HG03469 (cell line): ENCODE measurements at regions not wholly inside any gene's neighbourhood (a gene's known extent, or its start where the extent isn't known, plus 50 kb on each side); places are given as distances from the start of the nearest gene placed in this dataset.

Experiments used
- ATAC-seq: cut with Tn5 transposase; IDR thresholded peaks from one replicate; pipeline ENCODE4 v1.9.1; 2021; ENCODE audit warnings: mild to moderate bottlenecking, moderate library complexity, moderate number of reproducible peaks; ENCODE audit not compliant: unreplicated experiment

GRCh38 chr3:150040097-150040496 is 69.4 kb upstream of the PFN2 start:
- no peak for ATAC-seq

- ATAC-seq = no peak
These were observed 68.1 kb upstream of the PFN2 start for GRCh38 chr3:150038830-150039229.

DNA sequence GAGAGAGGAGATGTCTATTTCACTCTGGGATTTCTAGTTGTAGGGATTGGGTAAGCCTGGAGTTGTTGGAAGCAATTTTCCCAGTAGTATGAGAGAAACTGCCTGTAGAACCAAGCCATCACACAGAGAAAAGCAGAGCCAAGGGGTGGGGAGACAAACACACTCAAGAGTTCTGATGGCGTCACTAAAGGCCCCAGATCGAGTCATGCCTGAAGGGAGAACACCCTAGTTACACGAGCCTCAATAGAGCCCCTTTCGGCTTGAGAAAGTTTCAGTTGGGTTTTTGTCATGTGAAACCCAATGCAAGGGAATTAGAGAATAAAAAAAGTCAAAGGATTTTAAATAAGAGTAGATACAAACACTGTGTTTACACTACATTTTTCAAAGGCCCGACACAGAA is 66.1 kb upstream of the PFN2 start:
- ATAC-seq = no peak

DNA sequence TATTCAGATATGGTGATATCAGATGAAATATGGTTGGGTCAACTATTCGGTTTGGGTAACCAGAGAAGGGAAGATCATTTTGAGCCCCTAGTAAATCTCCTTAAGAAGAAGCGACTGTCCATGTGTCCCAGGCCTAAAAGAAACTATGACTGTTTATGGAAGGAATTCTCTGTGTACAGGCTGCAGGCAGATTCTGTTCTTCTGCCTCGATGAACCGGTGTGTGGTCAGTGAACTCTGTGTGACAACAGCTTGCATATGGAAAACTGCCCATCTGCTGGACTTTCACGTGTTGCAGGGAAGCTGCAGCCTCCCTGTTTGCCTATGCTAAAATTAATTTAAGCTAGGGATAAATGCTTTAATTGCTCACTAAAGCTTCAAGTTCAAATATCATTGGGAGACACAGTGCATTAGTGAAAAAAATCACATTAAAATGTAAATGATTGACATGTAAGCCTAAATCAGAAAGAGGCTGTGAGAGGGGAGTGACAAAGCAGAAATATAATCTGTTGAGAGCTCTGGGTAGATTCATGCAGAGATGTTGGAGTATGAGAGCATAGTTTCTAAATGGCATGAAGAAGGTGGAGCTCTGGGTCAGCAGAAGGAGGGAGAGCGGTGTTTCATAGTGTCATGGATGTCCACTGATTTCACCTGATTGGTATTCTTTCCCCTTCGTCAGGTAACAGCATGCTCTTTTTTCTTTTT is 65.4 kb upstream of the PFN2 start:
- ATAC-seq = no peak

GRCh38 chr3:150035301-150035779 is 64.6 kb upstream of the PFN2 start:
- ATAC-seq = no peak

- ATAC-seq = no peak
These were observed 63.0 kb upstream of the PFN2 start for GRCh38 chr3:150033721-150034120.

DNA sequence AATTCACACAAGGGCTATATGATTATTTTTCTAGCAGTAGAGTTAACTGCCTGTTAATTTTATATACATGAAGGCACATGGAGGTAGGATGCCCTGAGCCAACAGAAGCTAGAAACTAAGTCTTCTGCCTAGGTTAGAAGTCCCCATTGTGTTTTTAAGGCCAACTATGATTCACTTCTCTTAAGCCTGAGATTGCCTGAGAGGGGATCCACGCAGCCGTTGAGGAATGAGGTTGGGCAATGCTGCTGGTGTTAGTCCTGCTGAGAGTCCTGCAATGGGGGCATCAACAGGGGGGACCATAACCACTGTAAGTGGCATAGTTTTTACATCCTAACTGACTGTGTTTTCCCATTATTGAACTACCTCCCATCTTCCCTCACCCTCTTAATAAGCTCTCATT is 60.1 kb upstream of the PFN2 start:
- no peak for ATAC-seq

DNA sequence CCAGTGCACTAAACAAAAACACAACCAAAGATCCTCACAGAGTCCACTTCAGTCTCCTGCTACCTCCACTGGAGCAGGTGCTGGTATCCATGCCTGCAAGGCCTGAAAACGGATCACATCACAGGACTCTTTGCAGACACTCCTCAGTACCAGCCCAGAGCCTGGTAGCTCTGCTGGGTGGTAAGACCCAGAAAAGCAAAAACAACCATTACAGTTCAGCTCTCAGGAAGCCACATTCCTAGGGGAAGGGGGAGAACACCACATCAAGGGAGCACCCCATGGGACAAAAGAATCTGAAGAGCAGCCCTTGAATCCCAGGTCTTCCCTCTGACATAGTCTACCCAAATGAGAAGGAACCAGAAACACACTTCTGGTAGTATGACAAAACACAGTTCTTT is 52.5 kb upstream of the PFN2 start:
- ATAC-seq = no peak

DNA sequence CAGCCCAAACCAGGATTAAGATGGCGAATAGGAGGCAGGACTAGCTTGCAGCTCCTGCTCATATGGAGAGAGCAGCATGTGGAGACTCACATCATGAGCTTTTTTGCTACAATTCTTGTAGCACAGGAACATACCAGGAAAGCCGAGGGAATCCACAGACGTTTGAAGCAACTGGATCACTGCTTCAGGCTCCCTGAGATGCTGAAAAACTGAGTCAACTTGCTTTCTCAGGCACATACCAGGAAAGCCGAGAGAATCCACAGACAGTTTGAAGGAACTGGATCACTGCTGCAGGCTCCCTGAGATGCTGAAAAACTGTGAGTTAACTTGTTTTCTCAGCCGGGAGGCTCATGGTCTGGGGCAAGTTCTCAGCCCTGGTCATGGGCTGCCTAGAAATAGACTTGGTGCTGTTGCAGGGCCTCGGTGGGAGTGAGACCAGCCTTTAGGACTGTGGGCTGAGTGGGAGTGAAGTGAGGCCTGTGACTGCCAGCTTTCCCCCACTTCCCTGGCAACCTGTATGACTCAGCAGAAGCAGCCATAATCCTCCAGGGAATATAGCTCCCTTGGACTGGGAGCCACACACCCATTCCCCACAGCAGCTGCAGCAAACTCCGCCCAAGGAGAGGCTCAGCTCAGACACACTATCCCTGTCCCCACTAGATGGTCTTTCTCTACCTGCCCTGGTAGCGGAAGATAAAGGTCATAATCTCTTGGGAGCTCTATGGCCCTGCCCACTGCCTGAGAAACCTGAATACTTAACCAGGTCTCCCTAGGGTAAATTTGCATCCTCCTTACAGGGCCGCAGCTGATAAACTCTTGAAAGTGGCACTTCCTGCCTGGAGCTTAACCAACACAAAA is 51.9 kb upstream of the PFN2 start:
- no peak for ATAC-seq

DNA sequence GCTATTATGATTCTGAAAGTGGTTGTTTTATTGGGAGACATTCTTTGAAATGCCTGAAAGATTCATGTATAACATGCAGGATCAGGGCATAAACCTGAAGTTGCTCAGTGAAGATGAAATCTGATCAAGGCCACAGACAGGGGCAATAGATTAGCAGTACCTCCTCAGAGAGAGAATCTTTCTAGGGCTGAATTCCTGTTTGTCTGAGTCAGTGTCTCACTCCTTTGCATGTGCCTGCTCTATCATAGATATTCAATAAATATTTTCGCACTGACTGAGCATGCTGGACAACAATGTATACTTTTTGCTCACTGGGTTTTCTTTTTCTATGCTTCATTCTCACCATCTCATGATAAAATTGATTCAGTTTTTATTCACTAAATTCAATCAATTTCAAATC is 49.8 kb upstream of the PFN2 start:
- ATAC-seq = no peak
